GM12891 (cell line): ENCODE measurements at regions not wholly inside any gene's neighbourhood (a gene's known extent, or its start where the extent isn't known, plus 50 kb on each side); places are given as distances from the start of the nearest gene placed in this dataset.

Experiments used
- POLR2A ChIP-seq: IDR thresholded peaks from 2 replicates; pipeline ENCODE4 v1.6.1; 2011; ENCODE audit warnings: low read depth, low read length, control low read depth
- POU2F2 ChIP-seq: IDR thresholded peaks from 2 replicates; pipeline ENCODE4 v1.6.1; 2011; ENCODE audit warnings: low read depth, mild to moderate bottlenecking, control low read depth, low read length, moderate library complexity
- TAF1 ChIP-seq: IDR thresholded peaks from 2 replicates; pipeline ENCODE4 v1.6.1; 2011; ENCODE audit warnings: low read depth, low read length, control low read depth

DNA sequence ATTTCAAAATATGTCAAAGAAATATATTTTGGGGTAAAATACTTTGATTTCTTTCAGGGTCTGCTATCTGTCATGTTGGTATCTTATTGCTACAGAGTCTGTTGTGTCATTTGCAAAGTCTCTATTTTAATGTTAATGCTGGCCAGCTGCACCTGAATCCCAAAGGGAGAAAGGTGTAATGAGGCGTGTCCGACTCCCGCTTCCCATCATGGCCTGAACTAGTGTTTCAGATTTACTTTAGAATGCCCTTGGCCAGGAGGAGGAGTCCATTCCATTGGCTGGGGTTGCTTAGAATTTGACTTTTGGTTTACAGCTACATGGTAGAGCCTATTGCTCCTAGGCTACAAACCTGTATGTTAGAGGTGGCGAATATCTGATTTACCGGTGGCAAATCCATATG is 69.3 kb downstream of the FAM50B start:
- no peak for TF ChIP-seq POU2F2
- no peak for TF ChIP-seq POLR2A
- TF ChIP-seq TAF1 = no peak
